HCT116 (cell line): ENCODE measurements at regions not wholly inside any gene's neighbourhood (a gene's known extent, or its start where the extent isn't known, plus 50 kb on each side); places are given as distances from the start of the nearest gene placed in this dataset.

ENCODE experiments used
- ATAC-seq: fragments of 200-7000 bp; cut with Tn5 transposase; 2 replicates; pipeline ENCODE4 v1.9.1; 2020; ENCODE audit warnings: mild to moderate bottlenecking, moderate library complexity
- BruUV-seq: library from RNA; stranded (reverse); fragments of 400-500 nt; replicated peaks from 2 replicates; lab custom pipeline; 2021; lab: Mats Ljungman, UMichigan
- CTCF ChIA-PET: fragments of 300-600 bp; sonication (Branson Sonifier 250); formaldehyde crosslinking; loops from one replicate; lab custom pipeline; 2021; ENCODE audit warnings: antibody characterized with exemption; lab: Charles Lee
- POLR2A ChIA-PET: fragments of 300-600, 350-600 bp; sonication (Branson Sonifier 250); formaldehyde crosslinking; loops from one replicate; lab custom pipeline; 2021; ENCODE audit warnings: antibody characterized with exemption; lab: Charles Lee
- RAD21 ChIA-PET, 2 experiments: fragments of 300-600 bp; sonication (Branson Sonifier 250); formaldehyde crosslinking; loops; one replicate each; lab custom pipeline; 2023; ENCODE audit warnings: low total read pairs in 2 of 2; ENCODE audit not compliant: uncharacterized antibody in 2 of 2, unreplicated experiment in 2 of 2, low non-redundant PET in 1 of 2; lab: Charles Lee
- DNase-seq: peaks from one replicate; pipeline ENCODE4 v3.0.0-alpha.2; 2010; ENCODE audit warnings: low read depth, low spot score
- H2AFZ ChIP-seq: fragments of 200-600 bp; shearing (Covaris generic), sonication (generic); 2 replicates; pipeline ENCODE4 v1.6.1; 2017; ENCODE audit warnings: low read depth, mixed run types, mixed read lengths, antibody characterized with exemption, low read length; ENCODE audit not compliant: poor library complexity, severe bottlenecking
- H3K27ac ChIP-seq: 2 replicates; pipeline ENCODE4 v1.5.1; 2012; ENCODE audit warnings: low read depth, low read length
- H3K27me3 ChIP-seq: fragments of 200-600 bp; sonication (generic); 2 replicates; pipeline ENCODE4 v1.6.1; 2016; ENCODE audit warnings: mixed run types, low read length, mixed read lengths; ENCODE audit not compliant: insufficient read depth
- H3K36me3 ChIP-seq, 2 experiments: fragments of 200-500 bp in 1 of 2; fragments of 200-600 bp in 1 of 2; sonication (Bioruptor generic) in 1 of 2; sonication (generic) in 1 of 2; 2 replicates each; pipeline versions ENCODE4 v1.5.1 to v1.6.1; 2014 to 2016; ENCODE audit warnings: low read length in 2 of 2, inconsistent platforms in 1 of 2, mixed read lengths in 1 of 2, mixed run types in 1 of 2; ENCODE audit not compliant: insufficient read depth in 2 of 2, control insufficient read depth in 1 of 2
- H3K4me1 ChIP-seq, 2 experiments: fragments of 200-600 bp in 1 of 2; sonication (generic) in 1 of 2; 2 replicates each; pipeline versions ENCODE4 v1.5.1 to v1.6.1; 2012 to 2017; ENCODE audit warnings: low read length in 2 of 2, inconsistent platforms in 1 of 2, mild to moderate bottlenecking in 1 of 2, mixed read lengths in 1 of 2, mixed run types in 1 of 2, moderate library complexity in 1 of 2; ENCODE audit not compliant: insufficient read depth in 2 of 2, control insufficient read depth in 1 of 2
- H3K4me2 ChIP-seq: fragments of 200-600 bp; sonication (generic); 2 replicates; pipeline ENCODE4 v1.6.1; 2017; ENCODE audit warnings: mixed run types, low read length, mixed read lengths
- H3K4me3 ChIP-seq, 2 experiments: fragments of 200-600 bp in 1 of 2; sonication (generic) in 1 of 2; replicated peaks in 1 of 2; 2 replicates each; pipeline ENCODE4 v1.5.1; 2011 to 2016; ENCODE audit warnings: low read length in 2 of 2, control low read depth in 1 of 2, low read depth in 1 of 2, mild to moderate bottlenecking in 1 of 2, mixed read lengths in 1 of 2, mixed run types in 1 of 2
- H3K79me2 ChIP-seq: fragments of 200-600 bp; sonication (generic); 2 replicates; pipeline ENCODE4 v1.6.1; 2017; ENCODE audit warnings: mild to moderate bottlenecking, mixed run types, low read length, moderate library complexity, mixed read lengths; ENCODE audit not compliant: insufficient read depth
- H3K9ac ChIP-seq: fragments of 200-600 bp; sonication (generic); 2 replicates; pipeline ENCODE4 v1.6.1; 2016; ENCODE audit warnings: low read length, mixed read lengths
- H3K9me2 ChIP-seq: fragments of 200-600 bp; sonication (generic), shearing (Covaris generic); 2 replicates; pipeline ENCODE4 v1.6.1; 2017; ENCODE audit warnings: mixed run types, mild to moderate bottlenecking, moderate library complexity; ENCODE audit not compliant: insufficient read depth
- H3K9me3 ChIP-seq, 2 experiments: fragments of 200-500 bp in 1 of 2; fragments of 200-600 bp in 1 of 2; sonication (Bioruptor generic) in 1 of 2; sonication (generic) in 1 of 2; 2 replicates each; pipeline ENCODE4 v1.6.1; 2014 to 2017; ENCODE audit warnings: low read length in 2 of 2, mixed read lengths in 2 of 2, inconsistent platforms in 1 of 2, low read depth in 1 of 2, mild to moderate bottlenecking in 1 of 2, mixed run types in 1 of 2, moderate library complexity in 1 of 2; ENCODE audit not compliant: control insufficient read depth in 1 of 2, insufficient read depth in 1 of 2
- H4K20me1 ChIP-seq: fragments of 200-600 bp; sonication (generic), shearing (Covaris generic); 2 replicates; pipeline ENCODE4 v1.6.1; 2017; ENCODE audit warnings: mixed run types, mild to moderate bottlenecking, moderate library complexity; ENCODE audit not compliant: insufficient read depth
- CBX3 ChIP-seq: IDR thresholded peaks from 2 replicates; pipeline ENCODE4 v1.6.1; 2012; ENCODE audit warnings: low read depth
- EGR1 ChIP-seq: IDR thresholded peaks from 2 replicates; pipeline ENCODE4 v1.6.1; 2012; ENCODE audit warnings: low read depth
- ELF1 ChIP-seq: IDR thresholded peaks from 2 replicates; pipeline ENCODE4 v1.6.1; 2012; ENCODE audit warnings: low read depth, borderline replicate concordance
- EZH2 ChIP-seq: fragments of 200-600 bp; sonication (generic); IDR thresholded peaks from 2 replicates; pipeline ENCODE4 v1.6.1; 2017; ENCODE audit warnings: antibody characterized with exemption, mixed run types
- EZH2phosphoT487 ChIP-seq: fragments of 200-600 bp; IDR thresholded peaks from 2 replicates; pipeline ENCODE4 v1.6.1; 2018; ENCODE audit warnings: antibody characterized with exemption, borderline replicate concordance
- FOSL1 ChIP-seq: IDR thresholded peaks from 2 replicates; pipeline ENCODE4 v1.6.1; 2012; ENCODE audit warnings: low read depth
- JUND ChIP-seq: IDR thresholded peaks from 2 replicates; pipeline ENCODE4 v1.6.1; 2012
- POLR2A ChIP-seq: IDR thresholded peaks from 2 replicates; pipeline ENCODE4 v1.7.0; 2011; ENCODE audit warnings: borderline replicate concordance; ENCODE audit not compliant: insufficient read depth, insufficient read length; ENCODE audit errors: extremely low read depth
- POLR2AphosphoS5 ChIP-seq: IDR thresholded peaks from 2 replicates; pipeline ENCODE4 v1.6.1; 2011; ENCODE audit warnings: mild to moderate bottlenecking, low read depth, low read length, moderate library complexity
- RAD21 ChIP-seq: IDR thresholded peaks from 2 replicates; pipeline ENCODE4 v1.6.1; 2012; ENCODE audit warnings: low read depth, mild to moderate bottlenecking
- SIN3A ChIP-seq: IDR thresholded peaks from 2 replicates; pipeline ENCODE4 v1.6.1; 2012; ENCODE audit warnings: low read depth
- SP1 ChIP-seq: IDR thresholded peaks from 2 replicates; pipeline ENCODE4 v1.6.1; 2012; ENCODE audit warnings: low read depth
- ZNF274 ChIP-seq: fragments of 200-500 bp; sonication (Bioruptor generic); IDR thresholded peaks from 2 replicates; pipeline ENCODE4 v1.6.1; 2014; ENCODE audit warnings: mild to moderate bottlenecking, low read depth, low read length, inconsistent platforms
- intact Hi-C: fragments of 100-400 bp; cut with micrococcal nuclease; formaldehyde crosslinking; loops from 2 replicates; pipeline ENCODE4 v1.10.0; 2022
- TF ChIP-seq, protein P1 (sequence below), 3 experiments: fragments of 200-600 bp in 1 of 3; sonication (generic) in 1 of 3; IDR thresholded peaks in 2 of 3; conservative IDR thresholded peaks in 1 of 3; 2 replicates each; pipeline ENCODE4 v1.5.1; 2012 to 2017; ENCODE audit warnings: low read depth in 2 of 3, low read length in 2 of 3, antibody characterized with exemption in 1 of 3, borderline replicate concordance in 1 of 3, control low read depth in 1 of 3, mild to moderate bottlenecking in 1 of 3, mixed read lengths in 1 of 3, mixed run types in 1 of 3, moderate library complexity in 1 of 3; ENCODE audit not compliant: insufficient read depth in 1 of 3
- TF ChIP-seq, protein P2 (sequence below): IDR thresholded peaks from 2 replicates; pipeline ENCODE4 v1.6.1; 2011; ENCODE audit warnings: mild to moderate bottlenecking, low read length, moderate library complexity; ENCODE audit not compliant: insufficient replicate concordance; ENCODE audit errors: extremely low read depth
- TF ChIP-seq, protein P3 (sequence below): IDR thresholded peaks from 2 replicates; pipeline ENCODE4 v1.6.1; 2012; ENCODE audit warnings: low read depth

DNA sequence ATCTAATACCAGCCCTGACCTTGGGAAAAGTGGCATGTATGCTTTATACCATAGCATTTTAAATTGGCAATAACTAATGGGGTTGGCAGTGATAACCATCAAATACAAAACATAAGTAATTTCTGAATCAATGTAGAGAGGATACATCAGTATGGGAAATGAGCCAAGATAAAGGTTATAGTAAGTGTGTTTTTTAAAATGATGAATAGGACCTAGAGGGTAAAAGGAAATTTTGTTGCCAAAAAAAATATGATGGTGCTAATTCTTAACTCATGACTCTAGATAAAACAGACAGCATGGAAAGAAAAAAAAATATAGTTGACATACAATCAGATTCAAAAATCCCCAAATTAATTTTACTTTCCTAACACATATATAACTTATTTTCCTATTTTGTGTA lies 75.4 kb upstream of the ROBO1 start:
- H3K36me3 ChIP-seq, result no peaks in the 10 kb centered on the region
- TF ChIP-seq, protein P1, sequence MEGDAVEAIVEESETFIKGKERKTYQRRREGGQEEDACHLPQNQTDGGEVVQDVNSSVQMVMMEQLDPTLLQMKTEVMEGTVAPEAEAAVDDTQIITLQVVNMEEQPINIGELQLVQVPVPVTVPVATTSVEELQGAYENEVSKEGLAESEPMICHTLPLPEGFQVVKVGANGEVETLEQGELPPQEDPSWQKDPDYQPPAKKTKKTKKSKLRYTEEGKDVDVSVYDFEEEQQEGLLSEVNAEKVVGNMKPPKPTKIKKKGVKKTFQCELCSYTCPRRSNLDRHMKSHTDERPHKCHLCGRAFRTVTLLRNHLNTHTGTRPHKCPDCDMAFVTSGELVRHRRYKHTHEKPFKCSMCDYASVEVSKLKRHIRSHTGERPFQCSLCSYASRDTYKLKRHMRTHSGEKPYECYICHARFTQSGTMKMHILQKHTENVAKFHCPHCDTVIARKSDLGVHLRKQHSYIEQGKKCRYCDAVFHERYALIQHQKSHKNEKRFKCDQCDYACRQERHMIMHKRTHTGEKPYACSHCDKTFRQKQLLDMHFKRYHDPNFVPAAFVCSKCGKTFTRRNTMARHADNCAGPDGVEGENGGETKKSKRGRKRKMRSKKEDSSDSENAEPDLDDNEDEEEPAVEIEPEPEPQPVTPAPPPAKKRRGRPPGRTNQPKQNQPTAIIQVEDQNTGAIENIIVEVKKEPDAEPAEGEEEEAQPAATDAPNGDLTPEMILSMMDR (IDR thresholded peaks at IDR 0.05 in 2 of 3, conservative IDR thresholded peaks at IDR 0.05 in 1 of 3; ENCODE audit: borderline replicate concordance in 1 of 3, insufficient read depth in 1 of 3, low read depth in 2 of 3, low read length in 2 of 3), result no peak
- TF ChIP-seq RAD21 (no peak), FOSL1 (no peak), JUND (no peak), ZNF274 (no peak), SP1 (no peak), EGR1 (no peak), POLR2A (no peak), EZH2phosphoT487 (no peak), ELF1 (no peak), POLR2AphosphoS5 (no peak), SIN3A (no peak), CBX3 (no peak), EZH2 (no peak)
- TF ChIP-seq, protein P2, sequence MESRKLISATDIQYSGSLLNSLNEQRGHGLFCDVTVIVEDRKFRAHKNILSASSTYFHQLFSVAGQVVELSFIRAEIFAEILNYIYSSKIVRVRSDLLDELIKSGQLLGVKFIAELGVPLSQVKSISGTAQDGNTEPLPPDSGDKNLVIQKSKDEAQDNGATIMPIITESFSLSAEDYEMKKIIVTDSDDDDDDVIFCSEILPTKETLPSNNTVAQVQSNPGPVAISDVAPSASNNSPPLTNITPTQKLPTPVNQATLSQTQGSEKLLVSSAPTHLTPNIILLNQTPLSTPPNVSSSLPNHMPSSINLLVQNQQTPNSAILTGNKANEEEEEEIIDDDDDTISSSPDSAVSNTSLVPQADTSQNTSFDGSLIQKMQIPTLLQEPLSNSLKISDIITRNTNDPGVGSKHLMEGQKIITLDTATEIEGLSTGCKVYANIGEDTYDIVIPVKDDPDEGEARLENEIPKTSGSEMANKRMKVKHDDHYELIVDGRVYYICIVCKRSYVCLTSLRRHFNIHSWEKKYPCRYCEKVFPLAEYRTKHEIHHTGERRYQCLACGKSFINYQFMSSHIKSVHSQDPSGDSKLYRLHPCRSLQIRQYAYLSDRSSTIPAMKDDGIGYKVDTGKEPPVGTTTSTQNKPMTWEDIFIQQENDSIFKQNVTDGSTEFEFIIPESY, result no peak
- TF ChIP-seq, protein P3, sequence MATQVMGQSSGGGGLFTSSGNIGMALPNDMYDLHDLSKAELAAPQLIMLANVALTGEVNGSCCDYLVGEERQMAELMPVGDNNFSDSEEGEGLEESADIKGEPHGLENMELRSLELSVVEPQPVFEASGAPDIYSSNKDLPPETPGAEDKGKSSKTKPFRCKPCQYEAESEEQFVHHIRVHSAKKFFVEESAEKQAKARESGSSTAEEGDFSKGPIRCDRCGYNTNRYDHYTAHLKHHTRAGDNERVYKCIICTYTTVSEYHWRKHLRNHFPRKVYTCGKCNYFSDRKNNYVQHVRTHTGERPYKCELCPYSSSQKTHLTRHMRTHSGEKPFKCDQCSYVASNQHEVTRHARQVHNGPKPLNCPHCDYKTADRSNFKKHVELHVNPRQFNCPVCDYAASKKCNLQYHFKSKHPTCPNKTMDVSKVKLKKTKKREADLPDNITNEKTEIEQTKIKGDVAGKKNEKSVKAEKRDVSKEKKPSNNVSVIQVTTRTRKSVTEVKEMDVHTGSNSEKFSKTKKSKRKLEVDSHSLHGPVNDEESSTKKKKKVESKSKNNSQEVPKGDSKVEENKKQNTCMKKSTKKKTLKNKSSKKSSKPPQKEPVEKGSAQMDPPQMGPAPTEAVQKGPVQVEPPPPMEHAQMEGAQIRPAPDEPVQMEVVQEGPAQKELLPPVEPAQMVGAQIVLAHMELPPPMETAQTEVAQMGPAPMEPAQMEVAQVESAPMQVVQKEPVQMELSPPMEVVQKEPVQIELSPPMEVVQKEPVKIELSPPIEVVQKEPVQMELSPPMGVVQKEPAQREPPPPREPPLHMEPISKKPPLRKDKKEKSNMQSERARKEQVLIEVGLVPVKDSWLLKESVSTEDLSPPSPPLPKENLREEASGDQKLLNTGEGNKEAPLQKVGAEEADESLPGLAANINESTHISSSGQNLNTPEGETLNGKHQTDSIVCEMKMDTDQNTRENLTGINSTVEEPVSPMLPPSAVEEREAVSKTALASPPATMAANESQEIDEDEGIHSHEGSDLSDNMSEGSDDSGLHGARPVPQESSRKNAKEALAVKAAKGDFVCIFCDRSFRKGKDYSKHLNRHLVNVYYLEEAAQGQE, result no peak
- H3K9me3 ChIP-seq, result peaks cover 3 to 18% of the 10 kb centered on the region in 2 experiments; a peak in 2 of 4 replicates
- H3K9me2 ChIP-seq, result no peaks in the 10 kb centered on the region
- no peak overlapping the region for H2AFZ ChIP-seq
- RAD21 ChIA-PET, result no interaction called here
- no peaks in the 10 kb centered on the region for H3K79me2 ChIP-seq
- H4K20me1 ChIP-seq, result no peaks in the 10 kb centered on the region
- BruUV-seq, result no TSS peak
- H3K4me2 ChIP-seq, result no peak overlapping the region
- DNase-seq (no peak), ATAC-seq (no peak)
- intact Hi-C loops, result no loop called here
- no peak overlapping the region for H3K27ac ChIP-seq
- H3K4me1 ChIP-seq, result no peaks in the 10 kb centered on the region
- H3K4me3 ChIP-seq, result no peak overlapping the region
- POLR2A ChIA-PET, result no interaction called here
- H3K27me3 ChIP-seq, result no peaks in the 10 kb centered on the region
- no peak overlapping the region for H3K9ac ChIP-seq
- CTCF ChIA-PET, result no interaction called here
